ENCODE measurements at regions not wholly inside any gene's neighbourhood (a gene's known extent, or its start where the extent isn't known, plus 50 kb on each side); places are given as distances from the start of the nearest gene placed in this dataset.

DNA sequence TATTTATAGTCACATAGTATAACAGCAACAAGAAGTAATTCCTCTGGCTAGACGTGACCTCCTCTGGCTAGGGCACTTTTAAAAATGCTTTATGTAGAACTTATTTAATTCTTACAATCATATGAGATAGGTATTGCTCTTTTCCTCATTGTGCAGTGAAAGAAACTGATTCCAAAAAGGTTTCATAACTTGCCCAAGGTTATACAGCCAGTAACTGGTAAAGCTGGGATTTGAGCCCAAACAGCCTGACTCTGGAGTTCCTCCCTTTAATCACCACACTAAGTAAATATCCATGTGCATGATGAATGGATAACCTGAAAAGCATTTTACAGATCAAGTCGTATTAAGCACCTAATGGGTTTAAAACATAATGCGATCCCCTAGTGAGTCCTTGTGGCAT, 214.6 kb downstream of the PRL start:
- DNase-seq (ENCODE audit: low read depth) = no peak
- TF ChIP-seq, protein P1, sequence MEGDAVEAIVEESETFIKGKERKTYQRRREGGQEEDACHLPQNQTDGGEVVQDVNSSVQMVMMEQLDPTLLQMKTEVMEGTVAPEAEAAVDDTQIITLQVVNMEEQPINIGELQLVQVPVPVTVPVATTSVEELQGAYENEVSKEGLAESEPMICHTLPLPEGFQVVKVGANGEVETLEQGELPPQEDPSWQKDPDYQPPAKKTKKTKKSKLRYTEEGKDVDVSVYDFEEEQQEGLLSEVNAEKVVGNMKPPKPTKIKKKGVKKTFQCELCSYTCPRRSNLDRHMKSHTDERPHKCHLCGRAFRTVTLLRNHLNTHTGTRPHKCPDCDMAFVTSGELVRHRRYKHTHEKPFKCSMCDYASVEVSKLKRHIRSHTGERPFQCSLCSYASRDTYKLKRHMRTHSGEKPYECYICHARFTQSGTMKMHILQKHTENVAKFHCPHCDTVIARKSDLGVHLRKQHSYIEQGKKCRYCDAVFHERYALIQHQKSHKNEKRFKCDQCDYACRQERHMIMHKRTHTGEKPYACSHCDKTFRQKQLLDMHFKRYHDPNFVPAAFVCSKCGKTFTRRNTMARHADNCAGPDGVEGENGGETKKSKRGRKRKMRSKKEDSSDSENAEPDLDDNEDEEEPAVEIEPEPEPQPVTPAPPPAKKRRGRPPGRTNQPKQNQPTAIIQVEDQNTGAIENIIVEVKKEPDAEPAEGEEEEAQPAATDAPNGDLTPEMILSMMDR (IDR thresholded peaks at IDR 0.05; ENCODE audit: insufficient read depth, low read length, poor library complexity, severe bottlenecking) = no peak
- H3K36me3 ChIP-seq (ENCODE audit: control insufficient read depth, insufficient read depth, low read length) = no peaks in the 10 kb centered on the region
- no peak overlapping the region for H3K4me3 ChIP-seq (ENCODE audit: low read depth, low read length)
- H3K27me3 ChIP-seq (ENCODE audit: control insufficient read depth, insufficient read depth, low read length) = no peaks in the 10 kb centered on the region

DNA sequence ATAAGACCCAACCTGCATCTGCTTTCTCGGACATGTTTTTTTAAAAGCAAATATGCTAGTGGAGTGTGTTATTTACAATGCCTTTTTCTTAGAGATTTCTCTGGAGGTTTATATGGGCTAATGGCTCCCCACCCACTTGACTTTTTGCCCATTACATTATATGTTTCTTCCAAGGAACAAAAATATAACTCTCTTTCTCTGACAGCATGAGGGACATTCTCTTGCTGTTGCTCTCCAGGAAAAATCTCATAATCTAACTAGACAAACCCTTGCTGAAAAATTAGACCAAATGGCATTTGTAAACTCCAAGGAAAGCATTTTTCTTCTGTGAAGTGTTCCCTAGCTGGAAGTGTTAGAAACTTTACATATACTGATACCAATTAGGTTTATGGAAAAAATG, 213.7 kb downstream of the PRL start:
- TF ChIP-seq, protein P1 (IDR thresholded peaks at IDR 0.05; ENCODE audit: insufficient read depth, low read length, poor library complexity, severe bottlenecking) = no peak
- H3K4me3 ChIP-seq (ENCODE audit: low read depth, low read length) = no peak overlapping the region
- H3K27me3 ChIP-seq (ENCODE audit: control insufficient read depth, insufficient read depth, low read length) = no peaks in the 10 kb centered on the region
- H3K36me3 ChIP-seq (ENCODE audit: control insufficient read depth, insufficient read depth, low read length) = no peaks in the 10 kb centered on the region
- DNase-seq (ENCODE audit: low read depth) = no peak

DNA sequence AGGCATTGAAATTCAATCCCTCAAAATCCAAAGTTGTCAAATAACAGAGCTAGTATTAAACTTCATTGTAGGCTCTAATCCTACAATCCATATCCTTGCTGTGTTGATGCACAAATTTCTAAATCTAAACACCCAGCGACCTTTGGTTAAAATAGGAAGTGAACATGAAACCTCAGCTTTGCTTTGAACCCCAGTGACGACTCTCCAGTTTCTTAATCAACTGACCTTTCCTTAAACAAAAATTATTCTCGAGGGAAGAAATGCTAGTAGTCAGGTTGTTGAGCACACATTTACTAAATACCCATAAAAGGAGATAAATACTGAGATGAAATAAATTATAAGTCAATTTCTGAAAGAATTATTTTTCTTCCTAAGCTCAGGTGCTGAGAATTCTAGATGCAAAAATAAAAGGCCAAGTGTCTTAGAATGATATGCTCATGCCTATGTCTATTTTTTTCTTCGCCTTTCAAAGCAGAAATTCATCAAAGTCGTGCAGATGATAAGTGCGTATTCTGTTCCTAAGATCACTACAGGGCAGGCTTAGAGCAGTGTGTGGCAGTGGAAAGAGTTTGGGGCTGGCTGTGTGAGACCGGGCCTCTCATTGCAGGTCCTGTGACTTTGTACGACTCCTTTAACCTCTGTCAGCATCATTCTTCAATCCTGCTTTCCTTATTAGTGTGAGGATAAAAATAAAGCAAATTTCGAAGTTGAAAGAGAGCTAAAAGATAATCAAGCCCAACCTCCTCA, 208.7 kb downstream of the PRL start:
- no peaks in the 10 kb centered on the region for H3K27me3 ChIP-seq (ENCODE audit: control insufficient read depth, insufficient read depth, low read length)
- no peak overlapping the region for H3K4me3 ChIP-seq (ENCODE audit: low read depth, low read length)
- H3K36me3 ChIP-seq (ENCODE audit: control insufficient read depth, insufficient read depth, low read length) = no peaks in the 10 kb centered on the region
- TF ChIP-seq, protein P1 (IDR thresholded peaks at IDR 0.05; ENCODE audit: insufficient read depth, low read length, poor library complexity, severe bottlenecking) = no peak
- DNase-seq (ENCODE audit: low read depth) = no peak

- H3K4me3 ChIP-seq (ENCODE audit: low read depth, low read length) = no peak overlapping the region
- no peaks in the 10 kb centered on the region for H3K27me3 ChIP-seq (ENCODE audit: control insufficient read depth, insufficient read depth, low read length)
- TF ChIP-seq, protein P1 (IDR thresholded peaks at IDR 0.05; ENCODE audit: insufficient read depth, low read length, poor library complexity, severe bottlenecking) = no peak
These were observed 205.3 kb downstream of the PRL start for GRCh38 chr6:22091424-22091948.

GRCh38 chr6:22095836-22096235, 201.0 kb downstream of the PRL start:
- TF ChIP-seq, protein P1 (IDR thresholded peaks at IDR 0.05; ENCODE audit: insufficient read depth, low read length, poor library complexity, severe bottlenecking) = no peak
- Histone ChIP-seq H3K4me3 (ENCODE audit: low read depth, low read length) (no peak overlapping the region), H3K36me3 (ENCODE audit: control insufficient read depth, insufficient read depth, low read length) (no peaks in the 10 kb centered on the region), H3K27me3 (ENCODE audit: control insufficient read depth, insufficient read depth, low read length) (no peaks in the 10 kb centered on the region)
- DNase-seq (ENCODE audit: low read depth) = no peak

More at GRCh38 chr6:22091424-22091948, 205.3 kb downstream of the PRL start:
- no peak for DNase-seq (ENCODE audit: low read depth)
- H3K36me3 ChIP-seq (ENCODE audit: control insufficient read depth, insufficient read depth, low read length) = no peaks in the 10 kb centered on the region
